K562 (cell line): ENCODE measurements at regions not wholly inside any gene's neighbourhood (a gene's known extent, or its start where the extent isn't known, plus 50 kb on each side); places are given as distances from the start of the nearest gene placed in this dataset.

Experiments used
- BHLHE40 ChIP-seq: IDR thresholded peaks from 2 replicates; pipeline ENCODE4 v1.6.1; 2011; ENCODE audit warnings: low read length, improper control_type of control experiment
- DIDO1 ChIP-seq: fragments of 450-650 bp; IDR thresholded peaks from 2 replicates; pipeline ENCODE4 v1.6.1; 2016; ENCODE audit warnings: low read depth, missing biosample characterization, missing genetic modification characterization
- E2F8 ChIP-seq: fragments of 450-650 bp; IDR thresholded peaks from 2 replicates; pipeline ENCODE4 v1.7.1; 2018; ENCODE audit warnings: mild to moderate bottlenecking, low read depth; ENCODE audit not compliant: partially characterized antibody
- HMG20A ChIP-seq: fragments of 450-650 bp; formaldehyde crosslinking; conservative IDR thresholded peaks from 2 replicates; pipeline ENCODE4 v1.4.0; 2020; ENCODE audit warnings: mild to moderate bottlenecking, mixed read lengths
- IRF2 ChIP-seq: sonication (generic); formaldehyde crosslinking; IDR thresholded peaks from 2 replicates; pipeline ENCODE4 v1.8.1; 2022; ENCODE audit warnings: mild to moderate bottlenecking, missing genetic modification reagents
- MNT ChIP-seq, 2 experiments: fragments of 450-650 bp; conservative IDR thresholded peaks; 2 replicates each; pipeline ENCODE4 v1.6.1; 2017; ENCODE audit warnings: mild to moderate bottlenecking in 2 of 2, moderate library complexity in 2 of 2
- NR2C1 ChIP-seq, 2 experiments: fragments of 450-650 bp; IDR thresholded peaks; 2 replicates each; pipeline ENCODE4 v1.6.1; 2017; ENCODE audit warnings: mild to moderate bottlenecking in 2 of 2, antibody characterized with exemption in 1 of 2, inconsistent platforms in 1 of 2, missing compliant biosample characterization in 1 of 2, missing genetic modification characterization in 1 of 2
- PHF20 ChIP-seq: fragments of 450-650 bp; IDR thresholded peaks from 2 replicates; pipeline ENCODE4 v1.6.1; 2018; ENCODE audit not compliant: partially characterized antibody
- RBM22 ChIP-seq: fragments of 200-400 bp; formaldehyde crosslinking; IDR thresholded peaks from 2 replicates; pipeline ENCODE4 v1.6.1; 2018; ENCODE audit warnings: low read length, low read depth; ENCODE audit not compliant: poor library complexity, severe bottlenecking
- THAP12 ChIP-seq: fragments of 250-450 bp; sonication (Bioruptor Pico); IDR thresholded peaks from 2 replicates; pipeline ENCODE4 v1.9.0; 2021; ENCODE audit warnings: mild to moderate bottlenecking, inconsistent platforms
- XRCC4 ChIP-seq: IDR thresholded peaks from one replicate; pipeline ENCODE4 v1.6.1; 2011; ENCODE audit not compliant: insufficient read depth, insufficient read length; ENCODE audit errors: extremely low read depth
- ZMIZ1 ChIP-seq, 2 experiments: fragments of 150-350 bp in 1 of 2; IDR thresholded peaks; 2 replicates each; pipeline ENCODE4 v1.6.1; 2012 to 2016; ENCODE audit warnings: low read depth in 2 of 2, low read length in 2 of 2, mild to moderate bottlenecking in 1 of 2, moderate library complexity in 1 of 2
- ZNF146 ChIP-seq: IDR thresholded peaks from one replicate; pipeline ENCODE4 v1.6.1; 2018; ENCODE audit warnings: missing compliant biosample characterization; ENCODE audit not compliant: unreplicated experiment
- ZNF79 ChIP-seq: fragments of 250-450 bp; sonication (Bioruptor Pico); IDR thresholded peaks from 2 replicates; pipeline ENCODE4 v1.4.0; 2020; ENCODE audit warnings: low read depth, mild to moderate bottlenecking, moderate library complexity

- TF ChIP-seq HMG20A (CRISPR knock-in tag) (no peak), DIDO1 (no peak), IRF2 (CRISPR knock-in tag) (no peak), ZNF79 (no peak; the same call in 1 of the 2 replicates), BHLHE40 (no peak), THAP12 (no peak), NR2C1 (IDR thresholded peaks at IDR 0.05) (no peak), NR2C1 (tag; IDR thresholded peaks at IDR 0.05) (peak; percentile 13; the same call in 1 of the 2 replicates), ZMIZ1 (IDR thresholded peaks at IDR 0.05; ENCODE audit: low read depth in 2 of 2, low read length in 2 of 2) (no peak), MNT (conservative IDR thresholded peaks at IDR 0.05) (no peak), ZNF146 (CRISPR knock-in tag) (no peak), PHF20 (no peak), E2F8 (no peak), XRCC4 (no peak), RBM22 (no peak)
These were observed 100.7 kb downstream of the DUSP6 start (continued) for GRCh38 chr12:89251342-89252271.
